Activated CD4-positive, alpha-beta T cell treated with anti-CD3 and anti-CD28 coated beads for 36 hours (primary cell): ENCODE measurements at regions not wholly inside any gene's neighbourhood (a gene's known extent, or its start where the extent isn't known, plus 50 kb on each side); places are given as distances from the start of the nearest gene placed in this dataset.

ENCODE experiments used
- ATAC-seq: fragments of 200-7000 bp; cut with Tn5 transposase; one replicate; pipeline ENCODE4 v1.10.0; 2021; ENCODE audit warnings: mild to moderate bottlenecking, moderate library complexity
- CTCF ChIA-PET: fragments of 350-600 bp; sonication (Branson Sonifier 250); formaldehyde crosslinking; loops from one replicate; lab custom pipeline; 2021; ENCODE audit warnings: antibody characterized with exemption; lab: Charles Lee
- POLR2A ChIA-PET: fragments of 350-600 bp; sonication (Branson Sonifier 250); formaldehyde crosslinking; loops from one replicate; lab custom pipeline; 2021; ENCODE audit warnings: antibody characterized with exemption, inconsistent platforms; lab: Charles Lee
- DNase-seq: peaks from one replicate; pipeline ENCODE4 v3.0.0-alpha.2; 2020
- H3K27ac Mint-ChIP-seq: one replicate; pipeline ENCODE4 v1.8.0; 2021; ENCODE audit warnings: mixed read lengths
- H3K27me3 Mint-ChIP-seq: one replicate; pipeline ENCODE4 v1.8.0; 2021; ENCODE audit warnings: mixed read lengths
- H3K36me3 Mint-ChIP-seq: one replicate; pipeline ENCODE4 v1.8.0; 2021; ENCODE audit warnings: low read depth, mixed read lengths
- H3K4me1 Mint-ChIP-seq: one replicate; pipeline ENCODE4 v1.8.0; 2021; ENCODE audit warnings: mixed read lengths
- H3K4me3 Mint-ChIP-seq: one replicate; pipeline ENCODE4 v1.8.0; 2021; ENCODE audit warnings: mild to moderate bottlenecking, moderate library complexity, mixed read lengths
- H3K9me3 Mint-ChIP-seq: one replicate; pipeline ENCODE4 v1.8.0; 2021; ENCODE audit warnings: low read depth, mixed read lengths
- intact Hi-C, 2 experiments: fragments of 100-400 bp; cut with DNase I in 1 of 2; cut with micrococcal nuclease in 1 of 2; formaldehyde crosslinking; loops; one replicate each; pipeline versions ENCODE4 v1.14.2 to v1.15.1; 2022 to 2024; cut with DNase I, micrococcal nuclease

- CTCF ChIA-PET = no interaction called here
- intact Hi-C loops = no loop called here
- POLR2A ChIA-PET = no interaction called here
- Mint-ChIP-seq H3K27me3 (peaks cover 7% of the 10 kb centered on the region), H3K9me3 (no peaks in the 10 kb centered on the region), H3K4me1 (no peaks in the 10 kb centered on the region), H3K36me3 (no peaks in the 10 kb centered on the region), H3K27ac (no peak overlapping the region), H3K4me3 (no peak overlapping the region)
- no peak for ATAC-seq
- DNase-seq = no peak
Measured at GRCh38 chr2:105563000-105563719, 164.3 kb upstream of the FHL2 start.

GRCh38 chr2:105561401-105561800, 162.6 kb upstream of the FHL2 start:
- Mint-ChIP-seq H3K27me3 (peaks cover 11% of the 10 kb centered on the region), H3K9me3 (no peaks in the 10 kb centered on the region), H3K36me3 (no peaks in the 10 kb centered on the region), H3K27ac (no peak overlapping the region), H3K4me1 (no peaks in the 10 kb centered on the region), H3K4me3 (no peak overlapping the region)
- no peak for ATAC-seq
- intact Hi-C loops = no loop called here
- DNase-seq = no peak
- ChIA-PET POLR2A (no interaction called here), CTCF (no interaction called here)

DNA sequence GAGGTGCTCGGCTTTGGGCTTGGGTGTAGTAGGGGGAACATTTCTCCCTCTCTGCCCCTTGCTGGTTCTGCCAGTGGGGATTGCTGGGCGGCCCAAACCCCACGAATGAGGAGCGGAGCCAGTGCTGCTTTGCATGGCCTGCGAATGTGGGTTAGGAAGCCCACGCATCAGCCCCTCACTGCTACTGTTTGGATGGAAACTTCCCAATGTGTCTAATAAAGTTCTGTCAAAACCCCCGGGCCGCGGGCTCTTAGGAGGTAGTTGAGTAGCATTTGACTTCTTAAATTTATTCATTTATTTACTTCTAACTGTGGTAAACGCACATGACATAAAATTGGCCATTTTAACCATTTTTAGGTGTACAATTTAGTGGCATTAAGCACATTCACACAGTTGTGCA, 161.3 kb upstream of the FHL2 start:
- no peak for ATAC-seq
- POLR2A ChIA-PET = no interaction called here
- H3K27ac Mint-ChIP-seq = no peak overlapping the region
- no peak for DNase-seq
- H3K9me3 Mint-ChIP-seq = no peaks in the 10 kb centered on the region
- H3K27me3 Mint-ChIP-seq = peaks cover 11% of the 10 kb centered on the region
- H3K36me3 Mint-ChIP-seq = no peaks in the 10 kb centered on the region
- intact Hi-C loops = no loop called here
- H3K4me1 Mint-ChIP-seq = no peaks in the 10 kb centered on the region
- CTCF ChIA-PET = interaction anchor here (0.7 kb wide), 1 partner anchor 23 kb away, joined by 3 read pairs; no protein-coding TSS in a partner anchor
- H3K4me3 Mint-ChIP-seq = no peak overlapping the region

DNA sequence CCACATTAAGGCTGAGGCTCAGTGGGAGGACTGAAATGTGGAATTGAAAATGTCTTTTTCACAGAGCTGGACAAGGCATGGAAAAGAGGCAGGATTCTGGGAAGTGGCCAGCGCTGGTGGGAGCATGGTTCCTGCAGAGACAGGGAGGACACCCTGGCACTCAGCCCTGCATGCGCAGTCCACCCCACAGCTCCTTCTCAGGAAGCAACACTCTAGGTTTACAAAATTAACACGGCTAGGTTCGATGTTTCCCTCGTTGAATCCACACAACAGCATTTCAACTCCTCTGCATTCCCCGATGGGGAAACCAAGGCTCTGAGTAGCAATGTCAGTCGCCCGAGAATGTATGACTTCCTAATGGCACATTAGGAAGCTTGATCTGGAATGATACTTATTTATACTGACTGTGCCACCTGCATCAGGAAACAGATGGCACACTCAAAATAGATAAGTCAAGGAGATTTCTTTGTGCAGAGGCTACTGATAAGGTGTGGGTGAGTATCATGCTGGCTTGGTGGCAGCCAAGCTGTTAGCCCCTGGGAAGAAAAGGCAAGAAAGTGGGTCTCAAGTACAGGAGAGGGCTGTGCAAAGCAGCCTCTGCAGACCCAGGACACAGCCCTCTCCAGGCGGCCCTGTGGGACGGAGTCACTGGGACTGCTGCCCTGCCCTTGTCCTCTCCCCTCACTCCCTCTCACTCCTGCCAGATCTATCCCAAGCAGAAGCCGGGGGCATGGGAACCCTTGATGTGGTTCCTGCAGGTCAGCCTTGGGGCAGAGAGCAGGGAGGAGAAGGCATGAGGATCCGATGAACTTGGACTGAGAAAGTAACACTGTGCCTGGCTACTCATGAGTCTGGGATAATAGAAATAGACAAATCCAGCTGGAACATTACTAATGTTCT, 158.4 kb upstream of the FHL2 start:
- ATAC-seq = no peak
- no peak for DNase-seq
- H3K4me1 Mint-ChIP-seq = no peaks in the 10 kb centered on the region
- no peak overlapping the region for H3K4me3 Mint-ChIP-seq
- ChIA-PET POLR2A (no interaction called here), CTCF (interaction anchor here (1.0 to 1.5 kb wide), 3 partner anchors 10 to 398 kb away, joined by 3 to 4 read pairs (median 3); no protein-coding TSS in a partner anchor)
- intact Hi-C loops = no loop called here
- no peak overlapping the region for H3K27ac Mint-ChIP-seq
- H3K36me3 Mint-ChIP-seq = no peaks in the 10 kb centered on the region
- H3K9me3 Mint-ChIP-seq = no peaks in the 10 kb centered on the region
- H3K27me3 Mint-ChIP-seq = peaks cover 11% of the 10 kb centered on the region

GRCh38 chr2:105556366-105556765, 157.5 kb upstream of the FHL2 start:
- Mint-ChIP-seq H3K4me3 (no peak overlapping the region), H3K4me1 (no peaks in the 10 kb centered on the region), H3K9me3 (no peaks in the 10 kb centered on the region), H3K27ac (no peak overlapping the region), H3K36me3 (no peaks in the 10 kb centered on the region), H3K27me3 (peaks cover 11% of the 10 kb centered on the region)
- intact Hi-C loops = no loop called here
- no peak for ATAC-seq
- CTCF ChIA-PET = interaction anchor here (1.2 to 1.5 kb wide), 2 partner anchors 9 to 399 kb away, joined by 3 to 4 read pairs; no protein-coding TSS in a partner anchor
- no peak for DNase-seq
- POLR2A ChIA-PET = no interaction called here

- DNase-seq = no peak
- POLR2A ChIA-PET = no interaction called here
- Mint-ChIP-seq H3K4me1 (no peaks in the 10 kb centered on the region), H3K27me3 (peaks cover 9% of the 10 kb centered on the region), H3K9me3 (no peaks in the 10 kb centered on the region), H3K36me3 (no peaks in the 10 kb centered on the region), H3K27ac (no peak overlapping the region), H3K4me3 (no peak overlapping the region)
- ATAC-seq = no peak
- CTCF ChIA-PET = interaction anchor here (1.1 to 1.4 kb wide), 2 partner anchors 11 to 22 kb away, joined by 5 read pairs; no protein-coding TSS in a partner anchor
- intact Hi-C loops = no loop called here
Measured at GRCh38 chr2:105554235-105554634, 155.4 kb upstream of the FHL2 start.

GRCh38 chr2:105553538-105554196, 154.8 kb upstream of the FHL2 start:
- DNase-seq (no peak), ATAC-seq (no peak)
- no peak overlapping the region for H3K27ac Mint-ChIP-seq
- H3K36me3 Mint-ChIP-seq = no peaks in the 10 kb centered on the region
- H3K4me3 Mint-ChIP-seq = no peak overlapping the region
- H3K4me1 Mint-ChIP-seq = no peaks in the 10 kb centered on the region
- CTCF ChIA-PET = interaction anchor here (1.1 to 1.4 kb wide), 2 partner anchors 10 to 23 kb away, joined by 5 read pairs; no protein-coding TSS in a partner anchor
- H3K27me3 Mint-ChIP-seq = peaks cover 6% of the 10 kb centered on the region
- intact Hi-C loops = no loop called here
- no peaks in the 10 kb centered on the region for H3K9me3 Mint-ChIP-seq
- POLR2A ChIA-PET = interaction anchor here (0.6 kb wide), 1 partner anchor 15 kb away, joined by 4 read pairs; no protein-coding TSS in a partner anchor

DNA sequence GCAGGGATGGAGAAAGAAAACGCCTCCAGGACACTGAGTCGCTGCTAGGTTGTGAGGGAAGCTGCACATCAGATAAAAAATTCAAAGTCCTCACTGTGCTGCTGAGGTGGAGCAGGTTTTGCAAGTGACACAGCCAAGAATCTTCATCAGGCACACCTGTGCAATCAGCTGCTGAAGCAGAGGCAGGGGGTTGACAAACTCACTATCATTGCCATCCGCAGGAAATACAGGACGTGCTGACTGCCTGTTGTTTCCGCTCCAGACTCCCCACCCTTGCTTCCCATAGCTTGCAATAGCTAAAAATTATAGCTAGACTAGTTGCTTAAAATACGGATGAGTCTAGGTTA, 147.8 kb upstream of the FHL2 start:
- POLR2A ChIA-PET = no interaction called here
- DNase-seq (peak; percentile 16), ATAC-seq (peak; percentile 26)
- Mint-ChIP-seq H3K27me3 (no peaks in the 10 kb centered on the region), H3K27ac (no peak overlapping the region), H3K36me3 (no peaks in the 10 kb centered on the region), H3K9me3 (no peaks in the 10 kb centered on the region), H3K4me3 (no peak overlapping the region), H3K4me1 (peaks cover 11% of the 10 kb centered on the region)
- intact Hi-C loops = no loop called here
- CTCF ChIA-PET = interaction anchor here (0.6 to 1.4 kb wide), 14 partner anchors 9 to 446 kb away, joined by 3 to 5 read pairs (median 4); no protein-coding TSS in a partner anchor

- CTCF ChIA-PET = interaction anchor here (0.6 to 1.8 kb wide), 14 partner anchors 9 to 1004 kb away, joined by 3 to 7 read pairs (median 4); no protein-coding TSS in a partner anchor
- peak; percentile 78 for ATAC-seq
- Mint-ChIP-seq H3K9me3 (no peaks in the 10 kb centered on the region), H3K27ac (no peak overlapping the region), H3K36me3 (no peaks in the 10 kb centered on the region), H3K4me3 (no peak overlapping the region), H3K4me1 (peaks cover 11% of the 10 kb centered on the region), H3K27me3 (no peaks in the 10 kb centered on the region)
- POLR2A ChIA-PET = no interaction called here
- intact Hi-C loops = loop anchor here (1.0 kb wide), 1 partner anchor 176 kb away; no protein-coding TSS in a partner anchor
- DNase-seq = peak; percentile 86
Measured at GRCh38 chr2:105545730-105546627, 147.1 kb upstream of the FHL2 start.

DNA sequence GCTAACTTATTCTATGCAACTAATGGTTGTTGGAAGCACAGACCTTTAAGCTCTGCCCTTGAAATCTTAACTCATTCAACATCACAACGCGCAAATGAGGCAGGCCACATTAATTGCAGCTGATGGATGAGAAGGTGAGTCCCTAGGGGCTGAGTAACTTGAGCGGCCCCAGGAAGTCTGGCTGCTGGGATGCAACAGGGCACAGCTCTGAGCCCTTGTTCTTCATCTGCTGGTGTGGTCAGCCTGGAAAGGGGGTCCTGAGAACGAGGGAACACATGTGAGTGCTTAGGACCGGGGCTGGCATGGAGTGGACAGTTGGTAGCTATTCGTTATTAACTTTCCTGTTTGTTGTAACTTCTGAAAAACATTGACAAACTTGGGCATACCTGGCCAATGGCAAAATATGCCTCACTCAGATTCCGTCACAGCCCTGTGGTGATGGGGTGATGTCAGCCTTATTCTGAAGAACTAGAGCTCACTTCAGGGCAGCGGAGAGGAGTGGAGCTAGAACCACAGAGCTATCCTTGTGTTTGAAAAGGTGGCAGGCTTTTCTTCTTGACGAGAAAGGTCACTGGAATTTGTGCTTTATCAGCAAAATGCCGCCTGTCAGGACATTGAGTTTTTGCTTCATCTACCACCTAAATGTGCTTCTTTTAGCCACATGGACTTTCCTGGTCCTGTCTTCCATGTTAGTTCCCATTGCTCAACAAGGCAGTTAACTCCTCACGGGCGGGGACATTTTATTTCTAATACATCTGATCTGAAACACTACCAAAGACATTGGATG, 145.9 kb upstream of the FHL2 start:
- DNase-seq (no peak), ATAC-seq (no peak)
- Mint-ChIP-seq H3K4me1 (peaks cover 11% of the 10 kb centered on the region), H3K27ac (no peak overlapping the region), H3K36me3 (no peaks in the 10 kb centered on the region), H3K9me3 (no peaks in the 10 kb centered on the region), H3K4me3 (no peak overlapping the region), H3K27me3 (no peaks in the 10 kb centered on the region)
- POLR2A ChIA-PET = no interaction called here
- CTCF ChIA-PET = interaction anchor here (0.6 to 1.8 kb wide), 10 partner anchors 12 to 1063 kb away, joined by 3 to 7 read pairs (median 3); no protein-coding TSS in a partner anchor
- intact Hi-C loops = loop anchor here (1.0 kb wide), 1 partner anchor 174 kb away; no protein-coding TSS in a partner anchor
